Dedifferentiated amniotic fluid mesenchymal stem cell (primary cell): ENCODE measurements at regions not wholly inside any gene's neighbourhood (a gene's known extent, or its start where the extent isn't known, plus 50 kb on each side); places are given as distances from the start of the nearest gene placed in this dataset.

Experiments used
- DNase-seq: peaks from one replicate; pipeline ENCODE4 v3.0.0-alpha.2; 2016; ENCODE audit errors: extremely low spot score

DNA sequence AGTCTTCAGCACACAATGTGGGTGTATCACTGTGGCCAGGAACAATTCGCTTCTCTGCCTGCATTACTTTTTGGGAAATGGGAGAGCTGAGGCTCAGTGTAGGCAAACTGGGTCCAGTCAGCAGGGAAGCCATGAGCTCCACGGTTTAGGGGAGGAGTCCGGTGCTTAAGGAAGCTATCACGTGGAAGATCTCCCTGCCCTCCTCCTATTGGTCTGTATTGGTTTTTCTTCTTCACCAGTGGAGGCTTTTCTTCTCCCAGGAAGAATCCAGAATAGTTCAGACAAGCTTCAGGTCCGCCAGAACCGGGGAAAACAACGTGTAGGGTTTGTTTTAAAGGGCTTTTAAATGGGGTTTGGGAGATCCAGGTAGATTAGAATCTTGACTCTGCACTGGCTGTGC, 156.2 kb upstream of the CAMK1G start:
- DNase-seq, result no peak

DNA sequence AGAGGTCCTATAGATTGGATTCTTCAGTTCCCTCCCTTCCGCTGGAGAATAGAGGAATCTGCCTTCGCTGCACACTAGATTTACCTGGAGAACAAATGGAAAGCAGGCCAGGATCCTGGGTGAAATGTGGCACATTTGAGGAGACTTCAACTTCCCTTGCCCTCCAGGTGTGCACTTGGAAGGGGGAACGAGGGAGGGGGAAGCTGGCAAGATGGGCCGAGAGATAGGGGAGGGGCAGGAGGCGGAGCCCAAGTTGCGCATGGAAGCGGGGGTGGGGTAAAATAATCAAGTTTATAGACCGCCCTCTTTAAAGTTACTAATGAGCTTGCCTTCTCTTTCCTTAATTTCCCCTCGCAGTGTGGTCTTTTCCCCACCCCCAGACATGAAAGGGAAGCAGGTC, 155.7 kb upstream of the CAMK1G start:
- DNase-seq, result no peak

- DNase-seq, result no peak
Observed at GRCh38 chr1:209428241-209428921, 155.1 kb upstream of the CAMK1G start.

GRCh38 chr1:209429611-209430010, 153.9 kb upstream of the CAMK1G start:
- no peak for DNase-seq

- DNase-seq, result no peak
Observed at GRCh38 chr1:209430107-209430506, 153.4 kb upstream of the CAMK1G start.

DNA sequence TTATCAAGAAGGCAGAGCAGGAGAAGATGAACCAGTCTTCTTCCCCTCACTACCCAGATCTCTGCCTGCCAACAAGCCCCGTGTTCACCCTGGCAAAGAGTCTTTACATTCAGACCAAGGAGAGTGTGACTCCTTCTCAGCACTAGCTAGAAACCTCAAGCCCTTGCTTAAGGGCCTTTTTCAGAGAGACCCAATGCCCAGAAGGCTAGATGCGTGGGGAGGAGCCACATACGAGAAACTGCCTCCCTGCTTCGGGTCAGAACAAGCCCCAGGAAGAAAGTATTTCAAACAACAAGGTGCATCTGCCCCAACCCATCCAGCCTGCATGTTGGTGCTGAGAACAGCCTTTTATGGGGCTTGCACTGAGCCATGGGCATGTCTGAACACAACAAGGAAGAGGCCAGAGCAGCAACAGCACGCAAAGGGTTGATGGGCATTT, 152.7 kb upstream of the CAMK1G start:
- no peak for DNase-seq

- no peak for DNase-seq
Observed at GRCh38 chr1:209431402-209431801, 152.1 kb upstream of the CAMK1G start.

- DNase-seq, result no peak
Observed at GRCh38 chr1:209431813-209432442, 151.6 kb upstream of the CAMK1G start.

DNA sequence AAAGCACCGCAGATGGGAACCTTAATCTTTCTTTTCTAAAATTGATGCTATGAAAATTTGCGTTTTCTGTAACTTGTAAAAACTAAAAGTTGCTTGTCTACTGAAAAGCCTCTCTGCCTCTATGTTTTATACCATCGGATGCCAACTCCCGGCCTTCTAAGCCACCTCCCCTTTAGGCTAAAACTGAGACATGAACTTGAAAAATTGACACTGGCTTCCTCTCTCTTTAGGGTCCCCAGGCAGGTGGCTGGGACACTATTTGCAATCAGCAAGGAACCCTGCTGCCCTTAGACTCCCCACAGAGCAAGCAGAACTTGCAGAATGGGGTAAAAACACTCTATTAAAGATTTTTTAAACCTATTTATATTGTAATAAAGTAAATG, 151.1 kb upstream of the CAMK1G start:
- no peak for DNase-seq

GRCh38 chr1:209433649-209434031, 149.9 kb upstream of the CAMK1G start:
- no peak for DNase-seq

- DNase-seq, result no peak
Observed at GRCh38 chr1:209434066-209434465, 149.4 kb upstream of the CAMK1G start.

- DNase-seq, result no peak
Observed at GRCh38 chr1:209434631-209435217, 148.8 kb upstream of the CAMK1G start.

GRCh38 chr1:209435654-209436566, 147.6 kb upstream of the CAMK1G start:
- peak; percentile 81 for DNase-seq

DNA sequence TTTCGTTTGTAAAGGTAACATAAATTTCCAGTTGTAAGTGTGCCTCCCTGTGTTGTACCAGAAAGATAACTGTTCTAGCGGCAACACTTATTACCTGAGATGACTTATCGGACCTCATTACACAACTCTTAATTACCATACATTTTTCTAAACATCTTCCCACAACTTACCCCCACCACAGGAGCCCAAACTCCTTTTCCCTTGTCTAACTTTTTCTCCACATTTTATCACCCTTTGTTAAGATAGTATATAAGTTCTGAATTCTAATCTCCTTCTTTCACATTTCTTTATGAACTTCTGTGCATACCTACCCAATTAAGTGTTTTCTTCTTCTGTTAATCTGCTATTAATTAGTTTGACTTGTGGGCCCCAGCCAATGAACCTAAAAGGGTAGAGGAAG, 143.7 kb upstream of the CAMK1G start:
- no peak for DNase-seq

DNA sequence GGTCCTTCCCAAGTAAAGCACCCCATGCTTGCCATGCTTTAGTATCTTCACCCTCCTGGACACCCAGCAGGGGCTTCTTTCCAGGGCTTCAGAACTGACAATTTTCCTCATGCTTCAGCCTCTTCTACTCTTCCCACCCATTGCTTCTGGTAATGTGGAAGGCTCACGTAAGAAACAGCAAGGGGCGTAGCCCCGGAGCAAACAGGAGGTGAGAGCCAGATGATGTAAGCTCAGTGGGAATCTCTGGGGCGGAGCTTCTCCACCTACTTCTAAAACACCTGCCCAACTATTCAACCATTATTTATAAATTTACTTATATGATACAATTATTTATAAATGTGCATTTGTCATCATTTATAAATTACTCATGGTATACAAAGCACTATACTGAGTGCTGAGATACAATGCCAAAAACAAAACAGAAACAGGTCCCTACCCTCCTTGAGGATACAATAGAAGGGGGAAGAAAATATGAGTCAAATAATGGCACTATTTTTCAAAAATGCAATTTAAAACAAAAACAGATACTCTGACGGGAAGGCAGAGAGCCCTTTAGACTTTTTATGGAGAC, 140.1 kb upstream of the CAMK1G start:
- DNase-seq, result no peak

DNA sequence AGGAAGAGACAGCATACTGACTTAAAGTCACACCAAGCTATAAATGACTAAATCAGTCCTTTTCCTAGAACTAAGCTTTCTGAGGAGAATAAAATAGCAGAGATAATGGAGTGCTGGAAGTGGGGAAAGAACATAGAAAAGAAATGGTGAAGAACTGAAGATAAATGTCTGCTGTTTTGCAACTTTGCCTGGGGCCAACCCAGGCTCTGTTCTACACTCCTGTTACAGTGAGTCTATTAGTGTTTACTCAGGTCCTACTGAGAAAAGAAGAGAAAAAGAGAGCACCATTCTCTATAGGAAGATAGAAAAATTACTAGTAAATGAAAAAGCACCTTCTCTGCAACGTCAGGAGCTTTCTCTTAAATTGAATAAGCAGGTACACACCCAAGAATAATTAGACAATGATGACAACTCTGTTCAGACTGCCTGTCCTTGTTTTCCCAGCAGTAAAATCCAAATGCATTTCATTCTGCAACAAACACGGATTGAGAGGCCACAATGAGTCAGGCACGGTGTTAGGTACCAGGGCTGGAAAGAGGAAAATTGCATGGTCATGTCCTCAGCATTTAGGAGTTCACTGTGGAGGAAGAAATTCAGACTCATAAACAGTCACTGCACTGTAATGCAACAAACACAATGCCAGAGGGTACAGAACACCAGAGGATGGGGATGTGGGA, 139.4 kb upstream of the CAMK1G start:
- DNase-seq, result no peak

DNA sequence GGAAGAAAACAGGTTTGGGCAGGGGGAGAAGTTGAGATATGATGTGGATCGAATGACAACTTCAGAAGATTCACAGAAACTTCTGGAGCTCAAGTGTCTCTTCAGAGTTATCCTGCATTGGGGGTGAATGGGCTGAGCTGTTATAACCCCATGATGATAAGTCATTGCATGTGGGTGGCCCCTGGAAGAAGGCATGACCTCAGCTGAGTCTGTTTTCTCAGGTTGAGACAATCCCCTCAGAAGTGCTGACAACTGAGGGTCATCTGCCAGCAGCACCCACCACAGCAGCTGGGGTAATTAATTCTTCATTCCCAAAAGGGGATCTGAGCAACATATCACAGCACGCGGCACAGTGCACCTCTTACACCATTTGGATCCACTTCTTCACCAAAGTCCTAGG, 138.6 kb upstream of the CAMK1G start:
- no peak for DNase-seq

DNA sequence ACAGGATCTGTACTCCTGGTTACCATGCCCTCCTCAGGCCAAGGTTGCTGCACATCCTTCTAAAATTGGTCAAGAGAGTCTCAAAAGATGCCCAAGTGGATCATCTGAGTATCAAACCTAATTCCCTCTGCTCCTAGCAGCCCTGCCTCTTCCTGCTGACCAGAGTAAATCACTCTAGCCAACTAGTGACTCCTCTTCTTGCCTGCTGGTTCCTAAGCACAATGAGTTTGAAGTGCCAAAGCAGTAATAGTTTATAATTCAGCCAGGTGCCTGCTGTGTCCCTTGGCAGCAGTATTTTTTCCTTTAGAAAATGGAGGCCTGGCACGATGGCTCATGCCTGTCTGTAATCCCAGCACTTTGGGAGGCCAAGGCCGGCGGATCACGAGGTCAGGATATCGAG, 137.9 kb upstream of the CAMK1G start:
- no peak for DNase-seq

DNA sequence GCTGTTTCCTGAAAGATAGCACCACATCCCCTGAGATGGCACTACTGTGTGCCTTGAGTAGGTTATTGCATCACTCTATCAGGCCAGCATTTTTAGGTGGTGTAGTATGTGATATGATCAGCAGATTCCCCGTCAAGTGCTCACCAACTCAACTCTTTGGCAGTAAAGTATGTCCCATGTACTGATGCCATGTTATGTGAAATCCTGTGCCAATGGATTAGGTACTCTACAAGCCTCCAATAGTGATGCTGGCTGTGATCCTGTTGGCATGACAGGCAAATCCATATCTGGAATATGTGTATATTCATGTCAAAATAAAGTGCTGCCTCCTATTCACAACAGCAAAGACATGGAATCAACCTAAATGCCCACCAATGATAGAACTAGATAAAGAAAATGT, 137.2 kb upstream of the CAMK1G start:
- DNase-seq, result no peak

GRCh38 chr1:209454340-209454994, 129.0 kb upstream of the CAMK1G start:
- no peak for DNase-seq

DNA sequence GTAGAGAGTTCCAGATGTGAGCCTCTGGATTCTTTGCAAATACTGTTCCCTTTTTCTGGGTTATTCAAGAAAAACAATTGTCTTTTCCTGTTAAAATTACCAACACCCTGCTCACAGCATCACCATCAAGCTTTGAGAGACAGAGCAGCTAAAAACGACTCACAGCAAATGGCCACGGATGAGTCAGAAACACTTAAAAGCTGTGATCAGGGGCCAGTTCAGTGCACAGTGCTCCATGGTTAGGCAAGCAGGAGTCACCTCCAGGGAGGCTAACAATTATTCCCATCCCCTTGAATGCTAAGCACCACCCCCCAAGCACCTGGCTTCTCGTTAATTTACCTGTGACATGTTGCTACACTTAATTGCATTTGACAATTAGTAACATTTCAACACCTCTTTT, 128.4 kb upstream of the CAMK1G start:
- no peak for DNase-seq
